Astrocyte of the hippocampus (primary cell): ENCODE measurements at regions not wholly inside any gene's neighbourhood (a gene's known extent, or its start where the extent isn't known, plus 50 kb on each side); places are given as distances from the start of the nearest gene placed in this dataset.
"Not testable (repeated sequence)": the region's sequence is repeated elsewhere in the genome, so short reads cannot be mapped to it uniquely, and the experiment has no call there.

ENCODE experiments used
- DNase-seq: peaks from one replicate; pipeline ENCODE4 v3.0.0; 2011; ENCODE audit warnings: low read depth, low spot score

DNA sequence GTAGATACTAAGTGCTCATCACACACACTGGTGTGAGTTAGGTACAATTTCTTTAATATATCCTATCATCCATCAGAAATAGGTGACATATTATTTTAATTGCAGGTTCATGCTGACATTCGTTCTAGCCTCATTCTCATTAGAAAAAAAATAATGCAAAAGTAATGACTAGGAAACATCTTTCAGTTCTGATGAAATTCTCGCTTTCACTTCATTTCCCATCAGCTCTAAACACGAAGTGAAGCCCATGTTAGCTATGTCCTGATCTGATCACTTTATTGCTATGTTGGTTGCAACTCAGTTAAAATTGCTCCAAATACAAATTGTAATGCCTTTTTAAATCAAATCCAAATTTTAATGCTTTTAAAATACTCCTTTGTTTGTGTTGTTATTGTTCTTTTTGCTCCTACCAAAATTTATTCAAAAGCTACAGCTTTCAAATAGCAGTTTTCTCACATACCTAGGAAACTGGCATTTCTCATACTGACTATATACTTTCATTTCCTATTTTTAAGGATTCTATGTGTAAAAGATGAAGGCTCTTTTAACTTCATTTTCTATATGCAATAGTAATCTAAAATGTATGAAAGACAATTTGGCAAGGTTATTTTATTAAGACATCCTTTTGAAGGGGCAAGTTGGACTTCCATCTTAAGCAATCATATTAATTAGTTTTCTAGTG lies 1237.8 kb upstream of the ACO1 start:
- DNase-seq: no peak

GRCh38 chr9:31153250-31153840 lies 1231.1 kb upstream of the ACO1 start:
- DNase-seq: no peak

DNA sequence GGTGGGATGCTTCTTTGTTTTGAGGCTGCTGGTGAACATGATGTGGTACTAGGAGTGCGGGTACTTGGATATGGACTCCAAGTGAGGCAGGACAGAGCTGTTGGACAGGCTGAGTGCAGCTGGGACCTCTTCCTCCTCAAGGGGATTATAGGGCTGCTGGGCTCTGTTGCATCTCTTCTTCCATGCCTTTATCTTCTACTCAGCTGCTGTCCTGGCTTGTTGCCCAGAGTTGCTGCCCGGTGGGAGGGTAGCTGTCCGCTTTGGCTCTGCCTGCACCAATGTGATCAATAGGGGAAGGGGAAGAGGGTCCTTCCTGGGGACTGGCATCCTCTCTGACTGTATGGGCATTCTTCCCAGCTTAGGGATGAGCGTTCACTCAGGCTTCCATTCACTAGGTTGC lies 1217.9 kb upstream of the ACO1 start:
- DNase-seq: no peak

DNA sequence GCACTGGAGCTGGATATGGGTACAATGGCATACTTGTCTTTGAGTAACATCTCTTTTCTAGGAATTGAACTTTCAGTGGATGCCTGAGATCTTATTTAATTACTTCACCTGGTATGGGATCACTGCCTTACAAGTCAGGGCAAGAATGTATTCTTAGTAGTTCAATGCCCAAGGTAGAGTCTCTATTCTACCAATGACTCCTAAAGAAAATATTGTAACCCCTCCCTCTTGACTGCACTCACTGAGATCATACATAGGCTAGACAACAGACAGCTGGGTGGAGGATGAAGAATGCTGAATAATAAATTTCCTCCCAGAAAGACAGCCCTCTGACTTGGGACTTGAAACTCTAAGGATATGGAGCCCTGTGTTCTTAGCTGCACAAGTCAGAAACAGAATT lies 1216.3 kb upstream of the ACO1 start:
- DNase-seq: no peak

GRCh38 chr9:31174681-31175080 lies 1209.8 kb upstream of the ACO1 start:
- no peak for DNase-seq

DNA sequence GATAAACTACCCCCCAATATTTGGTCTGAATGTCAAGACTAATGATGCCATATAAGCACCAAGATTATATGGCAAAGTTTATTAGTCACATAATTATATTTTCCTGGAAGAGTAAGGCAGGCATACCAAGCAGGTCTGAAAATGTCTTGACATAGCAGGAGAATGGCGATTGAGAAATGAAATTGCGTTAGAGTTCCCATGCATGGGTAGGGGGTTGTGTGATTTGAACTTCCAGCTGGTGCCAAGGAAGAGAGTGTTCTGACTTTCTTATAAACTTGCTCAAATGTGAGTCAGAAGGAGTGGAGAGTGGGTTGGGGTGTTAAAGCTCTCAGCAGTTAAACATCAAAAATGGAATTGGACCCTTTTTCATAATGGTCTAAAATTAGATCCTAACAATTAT lies 1200.6 kb upstream of the ACO1 start:
- DNase-seq: no peak

GRCh38 chr9:31185831-31186230 lies 1198.6 kb upstream of the ACO1 start:
- DNase-seq: peak; percentile 11

DNA sequence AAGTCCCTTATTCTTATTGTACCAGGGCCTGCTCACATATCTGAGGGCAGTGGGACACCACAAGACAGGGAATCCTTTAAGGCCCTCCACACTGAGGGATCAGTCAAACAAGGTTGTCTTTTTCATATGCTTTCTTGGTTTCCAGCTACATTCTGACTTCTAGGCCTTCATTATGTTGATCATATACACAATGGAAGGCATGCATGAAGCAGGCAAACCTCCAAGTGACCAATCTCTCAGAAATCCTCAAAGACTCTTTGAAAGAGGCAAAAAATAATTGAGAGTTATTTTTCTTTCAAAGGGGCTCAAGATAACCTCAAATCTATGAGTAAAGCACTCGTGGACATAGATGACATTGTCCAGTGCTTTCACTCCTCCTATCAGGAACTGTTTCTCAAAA lies 1195.9 kb upstream of the ACO1 start:
- DNase-seq: peak; percentile 62

DNA sequence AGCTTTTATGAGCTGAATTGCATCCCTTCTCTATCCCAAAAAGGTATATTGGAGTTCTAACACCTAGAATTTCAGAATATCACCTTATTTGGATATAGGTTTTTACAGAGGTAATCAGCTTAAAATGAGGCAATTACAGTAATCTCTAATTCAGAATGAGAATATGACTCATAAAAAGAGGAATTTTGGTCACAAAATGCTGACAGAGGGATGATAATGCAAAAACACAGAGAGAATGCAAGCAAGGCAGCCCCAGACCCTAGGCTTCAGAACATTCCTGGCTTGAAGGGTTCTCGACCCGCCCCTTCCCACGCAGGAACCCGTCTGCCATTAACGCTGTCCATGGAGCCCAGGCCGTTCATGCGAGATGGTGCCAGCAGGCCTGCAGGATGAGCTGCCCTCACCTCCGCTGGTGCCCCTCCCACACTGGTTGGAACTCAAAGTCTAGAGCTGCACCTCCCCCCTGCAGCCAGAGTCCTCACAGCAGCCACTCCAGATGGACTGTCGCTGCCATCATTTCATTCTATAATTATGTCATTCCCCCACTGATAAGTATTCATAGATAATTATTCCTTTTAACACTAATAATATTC lies 1173.4 kb upstream of the ACO1 start:
- DNase-seq: no peak

- not testable (repeated sequence) for DNase-seq
Measured at GRCh38 chr9:31229976-31230375, 1154.5 kb upstream of the ACO1 start.

DNA sequence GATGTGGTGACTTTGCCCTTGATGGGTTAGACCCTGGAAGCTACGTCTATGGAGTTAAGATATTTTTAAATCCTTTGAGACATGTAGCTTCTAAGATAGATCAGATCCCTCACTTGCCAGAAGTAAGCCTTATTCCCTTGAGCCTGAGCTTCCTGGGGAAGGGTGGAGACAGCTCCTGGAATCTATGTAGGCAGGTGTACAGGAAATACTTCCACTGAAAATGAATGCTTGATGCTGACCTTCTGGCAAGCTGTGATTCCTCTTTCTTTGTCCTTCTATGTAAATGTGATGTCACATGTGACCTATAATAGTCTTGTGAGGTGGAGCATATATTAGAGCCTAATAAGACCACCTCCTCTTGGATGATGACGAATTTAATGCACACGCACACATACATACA lies 1152.0 kb upstream of the ACO1 start:
- DNase-seq: no peak

- DNase-seq: no peak
Measured at GRCh38 chr9:31236344-31236743, 1148.1 kb upstream of the ACO1 start.

GRCh38 chr9:31243386-31243785 lies 1141.1 kb upstream of the ACO1 start:
- peak; percentile 47 for DNase-seq

- DNase-seq: no peak
Measured at GRCh38 chr9:31248156-31248555, 1136.3 kb upstream of the ACO1 start.

DNA sequence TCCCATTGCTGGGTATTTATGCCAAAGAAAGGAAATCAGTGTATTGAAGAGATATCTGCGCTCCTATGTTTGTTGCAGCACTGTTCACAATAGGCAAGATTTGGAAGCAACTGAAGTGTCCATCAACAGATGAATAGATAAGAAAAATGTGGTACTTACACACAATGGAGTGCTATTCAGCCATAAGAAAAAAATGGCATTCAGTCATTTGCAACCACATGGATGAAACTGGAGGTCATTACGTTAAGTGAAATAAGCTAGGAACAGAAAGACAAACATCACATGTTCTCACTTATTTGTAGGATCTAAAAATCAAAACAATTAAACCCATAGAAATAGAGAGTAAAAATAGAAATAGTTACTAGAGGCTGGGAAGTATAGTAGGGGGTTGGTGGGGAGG lies 1133.1 kb upstream of the ACO1 start:
- no peak for DNase-seq

DNA sequence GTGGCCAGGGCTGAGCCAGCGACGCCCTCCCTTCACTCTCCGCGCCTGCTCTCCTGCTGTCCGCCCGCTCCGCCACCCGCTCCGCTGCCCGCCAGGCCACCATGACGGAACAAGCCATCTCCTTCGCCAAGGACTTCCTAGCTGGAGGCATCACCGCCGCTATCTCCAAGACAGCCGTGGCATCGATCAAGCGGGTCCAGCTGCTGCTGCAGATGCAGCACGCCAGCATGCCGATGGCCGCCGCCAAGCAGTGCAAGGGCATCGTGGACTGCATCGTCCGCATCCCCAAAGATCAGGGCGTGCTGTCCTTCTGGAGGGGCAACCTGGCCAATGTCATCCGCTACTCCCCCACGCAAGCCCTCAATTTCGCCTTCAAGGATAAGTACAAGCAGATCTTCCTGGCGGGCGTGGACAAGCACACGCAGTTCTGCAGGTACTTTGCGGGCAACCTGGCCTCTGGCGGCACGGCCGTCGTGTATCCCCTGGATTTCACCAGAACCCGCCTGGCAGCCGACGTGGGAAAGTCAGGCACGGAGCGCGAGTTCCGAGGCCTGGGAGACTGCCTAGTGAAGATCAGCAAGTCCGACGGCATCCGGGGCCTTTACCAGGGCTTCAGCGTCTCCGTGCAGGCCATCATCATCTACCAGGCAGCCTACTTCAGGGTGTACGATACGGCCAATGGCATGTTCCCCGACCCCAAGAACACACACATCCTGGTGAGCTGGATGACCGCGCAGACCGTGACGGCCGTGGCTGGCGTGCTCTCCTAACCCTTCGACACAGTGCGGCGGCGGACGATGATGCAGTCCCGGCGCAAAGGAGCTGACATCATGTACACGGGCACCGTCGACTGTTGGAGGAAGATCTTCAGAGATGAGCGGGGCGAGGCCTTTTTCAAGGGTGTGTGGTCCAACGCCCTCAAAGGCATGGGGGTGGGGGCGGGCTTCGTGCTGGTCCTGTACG lies 1130.4 kb upstream of the ACO1 start:
- DNase-seq: no peak

- DNase-seq: no peak
Measured at GRCh38 chr9:31255211-31255610, 1129.2 kb upstream of the ACO1 start.

DNA sequence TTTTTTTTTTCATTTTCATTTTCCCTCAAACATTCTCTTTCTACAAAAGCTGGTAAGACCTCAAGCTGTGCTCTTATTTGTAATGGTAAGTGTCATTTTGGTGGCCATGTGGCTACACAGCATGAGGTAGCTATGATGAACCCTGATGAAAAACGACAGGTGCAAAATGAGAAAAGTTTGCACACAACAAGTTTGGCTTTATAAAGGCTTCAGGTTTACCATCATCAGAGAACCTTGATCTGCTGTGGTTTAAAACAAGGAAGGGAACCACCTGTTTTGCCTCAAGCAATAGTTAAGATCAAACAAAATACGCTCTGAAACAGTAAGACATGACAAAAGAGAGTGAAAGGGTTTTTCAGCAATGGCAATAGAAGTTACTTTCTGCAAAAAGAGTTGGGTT lies 1124.6 kb upstream of the ACO1 start:
- DNase-seq: no peak

DNA sequence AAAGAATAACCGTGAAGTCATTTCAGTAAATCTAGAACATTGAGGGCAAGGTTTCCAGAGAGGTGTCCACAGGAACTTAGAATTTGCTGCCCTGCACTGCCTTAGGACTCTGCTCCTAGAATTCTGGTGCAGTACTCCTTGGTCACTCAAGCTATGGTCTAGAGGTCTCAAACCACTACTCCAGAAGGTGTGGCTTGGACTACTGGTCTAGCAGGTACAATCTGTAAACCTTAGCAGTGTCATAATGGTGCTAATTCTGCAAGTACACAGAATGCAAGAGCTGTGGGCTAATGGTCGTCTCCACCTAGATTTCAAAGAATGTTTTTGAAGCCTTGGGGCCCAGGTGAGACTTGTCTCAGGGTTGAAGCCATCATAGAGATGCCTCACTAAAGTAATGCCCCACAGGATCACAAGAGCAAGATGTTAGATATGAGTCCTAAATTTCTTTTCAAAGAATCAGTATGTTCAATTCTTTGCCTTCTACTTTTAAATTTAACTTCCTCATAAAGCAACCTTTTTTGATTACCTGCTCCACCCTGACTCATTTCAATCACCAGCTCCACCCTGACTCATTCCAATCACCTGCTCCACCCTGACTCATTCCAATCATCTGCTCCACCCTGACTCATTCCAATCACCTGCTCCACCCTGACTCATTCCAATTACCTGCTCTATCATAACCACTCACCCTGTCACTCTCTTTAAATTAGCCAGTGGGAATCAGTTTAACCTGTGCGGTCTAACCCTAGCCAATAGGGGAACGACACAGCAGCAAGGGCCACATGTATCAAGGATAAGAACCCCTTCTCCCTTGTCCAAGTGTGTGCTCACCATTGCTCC lies 1111.8 kb upstream of the ACO1 start:
- DNase-seq: no peak

- DNase-seq: no peak
Measured at GRCh38 chr9:31275419-31275818, 1109.0 kb upstream of the ACO1 start.

GRCh38 chr9:31290731-31291130 lies 1093.7 kb upstream of the ACO1 start:
- no peak for DNase-seq
